Nephron (organoid): ENCODE measurements at regions not wholly inside any gene's neighbourhood (a gene's known extent, or its start where the extent isn't known, plus 50 kb on each side); places are given as distances from the start of the nearest gene placed in this dataset.
"Not testable (repeated sequence)": the region's sequence is repeated elsewhere in the genome, so short reads cannot be mapped to it uniquely, and the experiment has no call there.

Experiments
- H3K27ac Mint-ChIP-seq, 3 experiments: 2 replicates each; pipeline ENCODE4 v1.8.0; 2020; ENCODE audit warnings: mixed read lengths in 3 of 3, mild to moderate bottlenecking in 2 of 3, moderate library complexity in 1 of 3
- H3K27me3 Mint-ChIP-seq: 2 replicates; pipeline ENCODE4 v1.8.0; 2021; ENCODE audit warnings: low read depth, mild to moderate bottlenecking, moderate library complexity, mixed read lengths
- H3K36me3 Mint-ChIP-seq: 2 replicates; pipeline ENCODE4 v1.8.0; 2020; ENCODE audit warnings: low read depth, mixed read lengths
- H3K4me1 Mint-ChIP-seq: 2 replicates; pipeline ENCODE4 v1.8.0; 2020; ENCODE audit warnings: mixed read lengths
- H3K4me3 Mint-ChIP-seq, 3 experiments: 2 replicates each; pipeline ENCODE4 v1.8.0; 2020; ENCODE audit warnings: mild to moderate bottlenecking in 3 of 3, mixed read lengths in 3 of 3, moderate library complexity in 2 of 3
- H3K9me3 Mint-ChIP-seq: 2 replicates; pipeline ENCODE4 v1.8.0; 2020; ENCODE audit warnings: mixed read lengths
- TF ChIP-seq, protein P1 (sequence below), 3 experiments: fragments of 200-600 bp; sonication (generic); IDR thresholded peaks; one replicate each; pipeline ENCODE4 v1.5.0; 2021; ENCODE audit warnings: antibody characterized with exemption in 3 of 3; ENCODE audit not compliant: unreplicated experiment in 3 of 3

GRCh38 chr20:30313660-30314059 is 943.8 kb upstream of the DEFB115 start:
- H3K36me3 Mint-ChIP-seq, H3K4me3 Mint-ChIP-seq, H3K27me3 Mint-ChIP-seq, H3K27ac Mint-ChIP-seq, H3K4me1 Mint-ChIP-seq: not testable (repeated sequence)
- peaks cover 34% of the 10 kb centered on the region for H3K9me3 Mint-ChIP-seq

DNA sequence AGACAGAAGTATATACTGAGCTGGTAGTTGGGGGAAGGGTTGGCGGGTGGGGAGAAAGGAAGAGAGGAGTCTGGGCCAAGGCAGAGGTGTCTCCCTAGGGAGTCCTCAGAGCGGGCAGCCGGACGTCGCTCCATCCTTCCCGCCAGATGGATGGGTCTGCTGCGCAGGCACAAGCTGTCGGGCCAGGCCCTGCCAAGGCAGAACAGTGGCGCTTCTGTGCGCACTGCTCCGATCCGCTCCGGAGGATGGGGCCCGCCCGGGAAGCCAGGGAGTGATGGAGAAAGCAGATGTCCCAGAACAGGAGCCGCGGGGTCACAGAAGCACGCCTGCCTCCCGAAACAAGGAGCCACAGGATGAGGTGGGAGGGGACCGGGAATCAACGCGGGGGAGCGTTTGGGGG is 941.4 kb upstream of the DEFB115 start:
- not testable (repeated sequence) for H3K4me1 Mint-ChIP-seq, H3K36me3 Mint-ChIP-seq, H3K4me3 Mint-ChIP-seq, H3K27ac Mint-ChIP-seq, H3K27me3 Mint-ChIP-seq
- H3K9me3 Mint-ChIP-seq = peaks cover 37% of the 10 kb centered on the region

DNA sequence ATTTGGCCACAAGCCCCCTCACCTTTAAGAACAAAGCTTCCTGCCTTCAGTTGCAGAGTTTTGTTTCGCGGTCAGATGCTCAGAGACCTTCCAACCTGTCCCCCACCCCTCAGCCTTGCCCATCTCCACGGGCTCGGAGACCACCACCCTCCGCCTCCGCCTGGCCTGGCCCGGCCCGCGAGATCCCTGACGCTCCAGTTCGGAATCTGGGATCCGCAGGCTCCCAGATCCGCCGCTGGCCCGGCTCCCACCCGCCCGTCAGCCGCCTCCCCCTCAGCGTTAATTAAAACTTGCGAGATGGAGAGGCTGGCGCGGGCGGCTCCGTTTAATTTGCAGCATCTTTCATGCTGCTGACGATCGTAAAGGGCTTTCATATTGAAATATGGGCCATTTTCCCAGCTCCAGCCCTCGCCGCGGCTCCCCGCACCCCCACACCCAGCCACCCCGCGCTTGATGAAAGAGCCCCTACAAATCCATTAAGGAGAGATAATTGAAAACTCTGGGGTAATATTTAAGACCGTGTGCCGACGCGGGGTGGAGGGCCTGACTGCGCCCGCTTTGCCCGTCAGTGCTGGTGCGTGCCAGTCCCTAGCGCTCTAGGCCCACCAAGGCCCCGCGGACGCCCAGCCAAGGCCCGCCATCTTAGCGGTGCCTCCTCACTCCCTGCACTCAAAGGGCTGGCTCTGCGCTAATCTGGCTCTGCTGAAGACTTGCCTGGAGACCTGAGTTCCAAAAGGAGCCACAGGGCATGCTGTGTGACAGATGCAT is 940.7 kb upstream of the DEFB115 start:
- peaks cover 38% of the 10 kb centered on the region for H3K9me3 Mint-ChIP-seq
- H3K4me3 Mint-ChIP-seq, H3K27ac Mint-ChIP-seq, H3K36me3 Mint-ChIP-seq, H3K4me1 Mint-ChIP-seq, H3K27me3 Mint-ChIP-seq: not testable (repeated sequence)

- not testable (repeated sequence) for H3K27ac Mint-ChIP-seq, H3K36me3 Mint-ChIP-seq, H3K4me1 Mint-ChIP-seq, H3K27me3 Mint-ChIP-seq, H3K4me3 Mint-ChIP-seq
- peaks cover 36% of the 10 kb centered on the region for H3K9me3 Mint-ChIP-seq
Measured at GRCh38 chr20:30333744-30334143, 923.7 kb upstream of the DEFB115 start.

GRCh38 chr20:30337556-30337955 is 919.9 kb upstream of the DEFB115 start:
- H3K4me3 Mint-ChIP-seq, H3K36me3 Mint-ChIP-seq, H3K27ac Mint-ChIP-seq, H3K4me1 Mint-ChIP-seq, H3K27me3 Mint-ChIP-seq: not testable (repeated sequence)
- H3K9me3 Mint-ChIP-seq = peaks cover 29% of the 10 kb centered on the region

- not testable (repeated sequence) for H3K27me3 Mint-ChIP-seq, H3K4me1 Mint-ChIP-seq, H3K4me3 Mint-ChIP-seq, H3K9me3 Mint-ChIP-seq, H3K36me3 Mint-ChIP-seq, H3K27ac Mint-ChIP-seq
Measured at GRCh38 chr20:30348932-30349331, 908.5 kb upstream of the DEFB115 start.

GRCh38 chr20:30356854-30357467 is 900.5 kb upstream of the DEFB115 start:
- not testable (repeated sequence) for H3K36me3 Mint-ChIP-seq, H3K4me1 Mint-ChIP-seq, H3K27me3 Mint-ChIP-seq, H3K27ac Mint-ChIP-seq, H3K4me3 Mint-ChIP-seq
- peaks cover 22% of the 10 kb centered on the region for H3K9me3 Mint-ChIP-seq

GRCh38 chr20:30361756-30362155 is 895.7 kb upstream of the DEFB115 start:
- not testable (repeated sequence) for H3K4me3 Mint-ChIP-seq, H3K36me3 Mint-ChIP-seq, H3K27ac Mint-ChIP-seq, H3K4me1 Mint-ChIP-seq, H3K27me3 Mint-ChIP-seq
- peaks cover 37% of the 10 kb centered on the region for H3K9me3 Mint-ChIP-seq

- H3K4me1 Mint-ChIP-seq, H3K4me3 Mint-ChIP-seq, H3K27ac Mint-ChIP-seq, H3K27me3 Mint-ChIP-seq, H3K36me3 Mint-ChIP-seq: not testable (repeated sequence)
- H3K9me3 Mint-ChIP-seq = peaks cover 40% of the 10 kb centered on the region
Measured at GRCh38 chr20:30376430-30376766, 881.1 kb upstream of the DEFB115 start.

DNA sequence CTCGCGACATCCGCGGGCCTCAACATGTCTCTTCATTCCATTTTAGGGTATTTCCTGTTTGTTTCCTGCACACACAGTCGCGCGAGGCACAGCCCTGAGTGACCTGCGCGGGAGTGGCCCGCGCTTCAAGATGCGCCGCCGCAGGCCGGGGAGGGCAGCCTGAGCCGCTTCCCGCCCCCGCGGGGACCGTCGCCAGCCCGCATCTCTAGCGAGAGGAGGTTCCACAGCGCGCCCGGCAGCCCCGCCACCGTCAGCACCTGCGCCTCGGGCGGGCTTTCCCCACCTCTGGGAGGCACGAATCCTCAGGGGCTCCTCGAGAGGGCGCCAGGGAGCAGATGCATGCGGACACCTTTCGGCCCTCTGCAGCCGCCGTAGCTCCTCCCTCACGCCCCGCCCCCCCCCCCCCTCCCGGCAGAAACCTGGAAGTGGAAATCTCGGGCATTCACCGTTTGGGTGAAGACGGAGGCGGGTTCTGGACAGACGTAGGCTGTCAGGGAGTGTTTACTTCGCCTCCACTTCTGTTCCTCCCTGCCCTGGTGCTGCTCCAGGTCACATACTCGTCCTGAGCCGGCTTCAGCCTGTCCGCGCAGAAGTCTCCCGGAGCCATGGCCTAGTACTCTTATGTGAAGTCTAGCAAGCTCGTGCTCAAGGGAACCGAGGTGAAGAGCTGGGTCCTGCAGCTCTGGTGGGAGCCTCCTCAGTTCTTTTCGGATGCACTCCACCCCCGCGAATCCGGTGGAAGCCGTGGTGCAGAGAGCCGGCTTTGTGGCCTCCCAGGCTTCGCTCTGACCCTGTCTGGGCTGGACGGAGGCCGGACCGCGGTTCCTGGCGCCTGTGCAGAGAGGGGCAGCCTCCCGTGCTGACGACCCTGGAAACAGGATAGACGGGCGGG is 880.5 kb upstream of the DEFB115 start:
- Mint-ChIP-seq H3K36me3 (no peaks in the 10 kb centered on the region), H3K9me3 (peaks cover 41% of the 10 kb centered on the region), H3K4me1 (no peaks in the 10 kb centered on the region), H3K4me3 (no peak overlapping the region), H3K27ac (no peak overlapping the region), H3K27me3 (no peaks in the 10 kb centered on the region)
- TF ChIP-seq, protein P1, sequence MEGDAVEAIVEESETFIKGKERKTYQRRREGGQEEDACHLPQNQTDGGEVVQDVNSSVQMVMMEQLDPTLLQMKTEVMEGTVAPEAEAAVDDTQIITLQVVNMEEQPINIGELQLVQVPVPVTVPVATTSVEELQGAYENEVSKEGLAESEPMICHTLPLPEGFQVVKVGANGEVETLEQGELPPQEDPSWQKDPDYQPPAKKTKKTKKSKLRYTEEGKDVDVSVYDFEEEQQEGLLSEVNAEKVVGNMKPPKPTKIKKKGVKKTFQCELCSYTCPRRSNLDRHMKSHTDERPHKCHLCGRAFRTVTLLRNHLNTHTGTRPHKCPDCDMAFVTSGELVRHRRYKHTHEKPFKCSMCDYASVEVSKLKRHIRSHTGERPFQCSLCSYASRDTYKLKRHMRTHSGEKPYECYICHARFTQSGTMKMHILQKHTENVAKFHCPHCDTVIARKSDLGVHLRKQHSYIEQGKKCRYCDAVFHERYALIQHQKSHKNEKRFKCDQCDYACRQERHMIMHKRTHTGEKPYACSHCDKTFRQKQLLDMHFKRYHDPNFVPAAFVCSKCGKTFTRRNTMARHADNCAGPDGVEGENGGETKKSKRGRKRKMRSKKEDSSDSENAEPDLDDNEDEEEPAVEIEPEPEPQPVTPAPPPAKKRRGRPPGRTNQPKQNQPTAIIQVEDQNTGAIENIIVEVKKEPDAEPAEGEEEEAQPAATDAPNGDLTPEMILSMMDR (IDR thresholded peaks at IDR 0.05; ENCODE audit: unreplicated experiment in 3 of 3) = no peak

- not testable (repeated sequence) for H3K27ac Mint-ChIP-seq, H3K4me1 Mint-ChIP-seq, H3K36me3 Mint-ChIP-seq, H3K27me3 Mint-ChIP-seq, H3K4me3 Mint-ChIP-seq
- H3K9me3 Mint-ChIP-seq = peaks cover 39% of the 10 kb centered on the region
Measured at GRCh38 chr20:30378317-30378716, 879.1 kb upstream of the DEFB115 start.

DNA sequence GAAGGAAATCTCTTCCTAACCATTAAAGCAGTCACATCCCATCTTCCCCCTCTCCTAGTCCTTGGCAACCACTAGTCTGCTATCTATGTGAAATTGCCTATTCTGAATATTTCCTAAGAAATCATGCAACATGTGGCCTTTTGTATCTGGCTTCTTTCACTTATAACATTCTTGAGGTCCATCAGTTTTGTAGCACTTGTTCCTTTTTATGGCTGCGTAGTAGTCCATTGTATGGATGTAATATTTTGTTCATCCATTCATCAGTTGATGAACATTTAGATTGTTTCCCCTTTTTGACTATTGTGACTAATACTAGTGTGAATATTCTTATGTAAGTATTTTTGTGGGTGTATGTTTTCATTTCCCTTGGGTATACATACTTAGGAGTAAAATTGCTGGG is 878.7 kb upstream of the DEFB115 start:
- not testable (repeated sequence) for H3K4me1 Mint-ChIP-seq, H3K27me3 Mint-ChIP-seq, H3K4me3 Mint-ChIP-seq, H3K27ac Mint-ChIP-seq, H3K36me3 Mint-ChIP-seq
- peaks cover 35% of the 10 kb centered on the region for H3K9me3 Mint-ChIP-seq

DNA sequence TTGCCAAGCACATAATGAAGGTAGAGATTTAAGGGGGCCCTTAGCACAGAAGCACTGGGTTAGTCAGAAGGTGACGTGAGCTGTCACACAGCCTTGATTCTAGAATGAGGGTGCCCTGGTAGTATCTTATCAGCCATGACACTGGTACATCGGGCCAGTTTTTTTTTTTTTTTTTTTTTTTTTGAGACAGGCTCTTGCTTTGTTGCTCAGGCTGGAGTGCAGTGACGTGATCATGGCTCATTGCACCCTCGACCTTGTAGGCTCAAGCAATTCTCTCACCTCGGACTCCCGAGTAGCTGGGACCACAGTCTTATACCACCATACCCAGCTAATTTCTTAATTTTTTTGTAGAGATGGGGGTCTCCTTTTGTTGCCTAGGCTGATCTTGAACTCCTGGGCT is 872.6 kb upstream of the DEFB115 start:
- peaks cover 30% of the 10 kb centered on the region for H3K9me3 Mint-ChIP-seq

GRCh38 chr20:30386099-30386498 is 871.4 kb upstream of the DEFB115 start:
- not testable (repeated sequence) for H3K4me3 Mint-ChIP-seq, H3K36me3 Mint-ChIP-seq

More for the DNA sequence above, 872.6 kb upstream of the DEFB115 start:
- not testable (repeated sequence) for H3K27me3 Mint-ChIP-seq, H3K36me3 Mint-ChIP-seq, H3K27ac Mint-ChIP-seq, H3K4me1 Mint-ChIP-seq, H3K4me3 Mint-ChIP-seq

More at GRCh38 chr20:30386099-30386498, 871.4 kb upstream of the DEFB115 start:
- H3K4me1 Mint-ChIP-seq, H3K27ac Mint-ChIP-seq, H3K27me3 Mint-ChIP-seq: not testable (repeated sequence)
- peaks cover 28% of the 10 kb centered on the region for H3K9me3 Mint-ChIP-seq
